IPS DF 19.7 (cell line): ENCODE measurements at regions not wholly inside any gene's neighbourhood (a gene's known extent, or its start where the extent isn't known, plus 50 kb on each side); places are given as distances from the start of the nearest gene placed in this dataset.

ENCODE experiments used
- DNase-seq: peaks from one replicate; pipeline ENCODE4 v3.0.0-alpha.2; 2013; ENCODE audit warnings: low read depth, low spot score

- no peak for DNase-seq
These were observed 442.4 kb upstream of the RARB start for GRCh38 chr3:24985668-24986067.

GRCh38 chr3:24986612-24987011, 441.5 kb upstream of the RARB start:
- peak; percentile 2 for DNase-seq

- DNase-seq: no peak
These were observed 428.7 kb upstream of the RARB start for GRCh38 chr3:24999357-24999756.

GRCh38 chr3:25000971-25001591, 427.0 kb upstream of the RARB start:
- DNase-seq: no peak

- DNase-seq: no peak
These were observed 426.0 kb upstream of the RARB start for GRCh38 chr3:25002052-25002451.

GRCh38 chr3:25007974-25008658, 419.9 kb upstream of the RARB start:
- DNase-seq: no peak

- DNase-seq: no peak
These were observed 418.4 kb upstream of the RARB start for GRCh38 chr3:25009665-25010064.

- DNase-seq: no peak
These were observed 412.5 kb upstream of the RARB start for GRCh38 chr3:25015599-25015998.

GRCh38 chr3:25018909-25019308, 409.2 kb upstream of the RARB start:
- DNase-seq: no peak

GRCh38 chr3:25019506-25019905, 408.6 kb upstream of the RARB start:
- DNase-seq: no peak

GRCh38 chr3:25021816-25022215, 406.2 kb upstream of the RARB start:
- no peak for DNase-seq

GRCh38 chr3:25023876-25024275, 404.2 kb upstream of the RARB start:
- DNase-seq: no peak

GRCh38 chr3:25025236-25025635, 402.8 kb upstream of the RARB start:
- DNase-seq: no peak

GRCh38 chr3:25027650-25028049, 400.4 kb upstream of the RARB start:
- DNase-seq: no peak

GRCh38 chr3:25029820-25030219, 398.2 kb upstream of the RARB start:
- no peak for DNase-seq

GRCh38 chr3:25032344-25032743, 395.7 kb upstream of the RARB start:
- DNase-seq: no peak

- peak; percentile 48 for DNase-seq
These were observed 394.5 kb upstream of the RARB start for GRCh38 chr3:25033407-25034029.

GRCh38 chr3:25035526-25035925, 392.5 kb upstream of the RARB start:
- no peak for DNase-seq

- no peak for DNase-seq
These were observed 391.4 kb upstream of the RARB start for GRCh38 chr3:25036633-25037032.

GRCh38 chr3:25037049-25037547, 391.0 kb upstream of the RARB start:
- DNase-seq: no peak

GRCh38 chr3:25038271-25038670, 389.8 kb upstream of the RARB start:
- DNase-seq: no peak

- no peak for DNase-seq
These were observed 389.1 kb upstream of the RARB start for GRCh38 chr3:25038922-25039321.

GRCh38 chr3:25040748-25041147, 387.3 kb upstream of the RARB start:
- DNase-seq: no peak
